Activated CD8-positive, alpha-beta memory T cell treated with anti-CD3 and anti-CD28 coated beads for 36 hours (primary cell): ENCODE measurements at regions not wholly inside any gene's neighbourhood (a gene's known extent, or its start where the extent isn't known, plus 50 kb on each side); places are given as distances from the start of the nearest gene placed in this dataset.

Experiments used
- CTCF ChIA-PET: fragments of 350-600 bp; sonication (Branson Sonifier 250); formaldehyde crosslinking; loops from one replicate; lab custom pipeline; 2021; ENCODE audit warnings: antibody characterized with exemption; lab: Charles Lee
- POLR2A ChIA-PET: fragments of 350-600 bp; sonication (Branson Sonifier 250); formaldehyde crosslinking; loops from one replicate; lab custom pipeline; 2021; ENCODE audit warnings: antibody characterized with exemption; lab: Charles Lee

GRCh38 chr2:129891341-129892320 lies 87.8 kb upstream of the RAB6C start:
- CTCF ChIA-PET: no interaction called here

GRCh38 chr2:129892360-129892759 lies 87.1 kb upstream of the RAB6C start:
- CTCF ChIA-PET: no interaction called here
- POLR2A ChIA-PET: no interaction called here

More at GRCh38 chr2:129891341-129892320, 87.8 kb upstream of the RAB6C start:
- POLR2A ChIA-PET: no interaction called here

GRCh38 chr2:129892773-129893172 lies 86.7 kb upstream of the RAB6C start:
- ChIA-PET POLR2A (no interaction called here), CTCF (no interaction called here)

GRCh38 chr2:129893244-129893643 lies 86.2 kb upstream of the RAB6C start:
- POLR2A ChIA-PET: no interaction called here

GRCh38 chr2:129894616-129895015 lies 84.8 kb upstream of the RAB6C start:
- CTCF ChIA-PET: no interaction called here

More at GRCh38 chr2:129893244-129893643, 86.2 kb upstream of the RAB6C start:
- CTCF ChIA-PET: no interaction called here

GRCh38 chr2:129895061-129895460 lies 84.4 kb upstream of the RAB6C start:
- POLR2A ChIA-PET: no interaction called here
- CTCF ChIA-PET: no interaction called here

More at GRCh38 chr2:129894616-129895015, 84.8 kb upstream of the RAB6C start:
- POLR2A ChIA-PET: no interaction called here

- CTCF ChIA-PET: no interaction called here
Observed at GRCh38 chr2:129895526-129896082, 83.9 kb upstream of the RAB6C start.

GRCh38 chr2:129896226-129897100 lies 83.0 kb upstream of the RAB6C start:
- ChIA-PET POLR2A (no interaction called here), CTCF (no interaction called here)

More at GRCh38 chr2:129895526-129896082, 83.9 kb upstream of the RAB6C start:
- POLR2A ChIA-PET: no interaction called here

GRCh38 chr2:129901754-129902415 lies 77.6 kb upstream of the RAB6C start:
- POLR2A ChIA-PET: no interaction called here
- CTCF ChIA-PET: no interaction called here

GRCh38 chr2:129902731-129903585 lies 76.5 kb upstream of the RAB6C start:
- CTCF ChIA-PET: no interaction called here
- POLR2A ChIA-PET: no interaction called here

- ChIA-PET POLR2A (no interaction called here), CTCF (no interaction called here)
Observed at GRCh38 chr2:129903586-129904425, 75.7 kb upstream of the RAB6C start.

- ChIA-PET CTCF (no interaction called here), POLR2A (no interaction called here)
Observed at GRCh38 chr2:129904532-129905446, 74.7 kb upstream of the RAB6C start.

GRCh38 chr2:129905664-129906081 lies 73.8 kb upstream of the RAB6C start:
- CTCF ChIA-PET: no interaction called here
- POLR2A ChIA-PET: no interaction called here

GRCh38 chr2:129906139-129906860 lies 73.2 kb upstream of the RAB6C start:
- CTCF ChIA-PET: no interaction called here
- POLR2A ChIA-PET: no interaction called here

GRCh38 chr2:129906861-129907235 lies 72.6 kb upstream of the RAB6C start:
- ChIA-PET POLR2A (no interaction called here), CTCF (no interaction called here)
